A673 (cell line): ENCODE measurements at regions not wholly inside any gene's neighbourhood (a gene's known extent, or its start where the extent isn't known, plus 50 kb on each side); places are given as distances from the start of the nearest gene placed in this dataset.

Experiments used
- BruUV-seq: library from RNA; stranded (reverse); fragments of 400-500 nt; replicated peaks from 2 replicates; lab custom pipeline; 2021; lab: Mats Ljungman, UMichigan
- CTCF ChIA-PET: fragments of 300-600 bp; sonication (Branson Sonifier 250); formaldehyde crosslinking; loops from one replicate; lab custom pipeline; 2022; ENCODE audit warnings: antibody characterized with exemption; lab: Charles Lee
- POLR2A ChIA-PET: fragments of 300-600 bp; sonication (Branson Sonifier 250); formaldehyde crosslinking; loops from one replicate; lab custom pipeline; 2022; ENCODE audit warnings: antibody characterized with exemption; ENCODE audit not compliant: low non-redundant PET; lab: Charles Lee
- DNase-seq: peaks from one replicate; pipeline ENCODE4 v3.0.0-alpha.2; 2015; ENCODE audit warnings: low spot score
- H3K27ac ChIP-seq: fragments of 200-600 bp; sonication (generic); 2 replicates; pipeline ENCODE4 v1.5.1; 2016; ENCODE audit warnings: mixed run types, low read depth, mild to moderate bottlenecking, mixed read lengths, antibody characterized with exemption, low read length; ENCODE audit not compliant: poor library complexity, severe bottlenecking
- H3K27me3 ChIP-seq: fragments of 200-600 bp; sonication (generic); replicated peaks from 2 replicates; pipeline ENCODE4 v1.6.1; 2017; ENCODE audit warnings: mixed run types, low read depth, mild to moderate bottlenecking, mixed read lengths, antibody characterized with exemption, low read length; ENCODE audit not compliant: insufficient read depth, poor library complexity
- H3K36me3 ChIP-seq: fragments of 200-600 bp; sonication (generic); 2 replicates; pipeline ENCODE4 v1.6.1; 2016; ENCODE audit warnings: mixed run types, mild to moderate bottlenecking, mixed read lengths, antibody characterized with exemption, low read length; ENCODE audit not compliant: insufficient read depth, poor library complexity, severe bottlenecking
- H3K4me1 ChIP-seq: fragments of 200-600 bp; sonication (generic); 2 replicates; pipeline ENCODE4 v1.6.1; 2017; ENCODE audit warnings: mixed run types, mild to moderate bottlenecking, mixed read lengths, antibody characterized with exemption, low read length; ENCODE audit not compliant: insufficient read depth, poor library complexity, severe bottlenecking
- H3K4me3 ChIP-seq: fragments of 200-600 bp; sonication (generic); 2 replicates; pipeline ENCODE4 v1.5.1; 2016; ENCODE audit warnings: low read depth, mixed run types, mild to moderate bottlenecking, mixed read lengths, low read length; ENCODE audit not compliant: poor library complexity, severe bottlenecking
- H3K9me3 ChIP-seq: fragments of 200-600 bp; sonication (generic); 2 replicates; pipeline ENCODE4 v1.6.1; 2016; ENCODE audit warnings: mixed run types, low read depth, mild to moderate bottlenecking, mixed read lengths, antibody characterized with exemption, low read length; ENCODE audit not compliant: poor library complexity, severe bottlenecking
- CTCF ChIP-seq: fragments of 300-800, 200-600 bp; sonication (generic); conservative IDR thresholded peaks from 2 replicates; pipeline ENCODE4 v1.5.1; 2017; ENCODE audit warnings: low read depth, mild to moderate bottlenecking, antibody characterized with exemption, low read length, moderate library complexity, mixed read lengths
- EZH2 ChIP-seq: fragments of 200-600 bp; sonication (generic); IDR thresholded peaks from 2 replicates; pipeline ENCODE4 v1.6.1; 2017; ENCODE audit warnings: borderline replicate concordance, low read depth, mild to moderate bottlenecking, mixed read lengths, antibody characterized with exemption, low read length; ENCODE audit not compliant: poor library complexity, severe bottlenecking
- intact Hi-C: fragments of 100-400 bp; cut with micrococcal nuclease; formaldehyde crosslinking; loops from one replicate; pipeline ENCODE4 v1.10.0; 2022; ENCODE audit not compliant: unreplicated experiment

GRCh38 chr5:108472237-108472636 lies 90.3 kb upstream of the FBXL17 start:
- intact Hi-C loops = loop anchor here (10.0 kb wide), 1 partner anchor 207 kb away; no protein-coding TSS in a partner anchor
- peaks cover 2% of the 10 kb centered on the region for H3K9me3 ChIP-seq
- H3K27ac ChIP-seq = no peak overlapping the region
- CTCF ChIA-PET = no interaction called here
- TF ChIP-seq CTCF = no peak
- no peak for TF ChIP-seq EZH2
- H3K36me3 ChIP-seq = no peaks in the 10 kb centered on the region
- no TSS peak for BruUV-seq
- H3K27me3 ChIP-seq = no peaks in the 10 kb centered on the region
- no peak overlapping the region for H3K4me3 ChIP-seq
- H3K4me1 ChIP-seq = no peaks in the 10 kb centered on the region
- DNase-seq = no peak
- POLR2A ChIA-PET = no interaction called here

GRCh38 chr5:108467563-108467962 lies 85.7 kb upstream of the FBXL17 start:
- no peaks in the 10 kb centered on the region for H3K36me3 ChIP-seq
- no peak overlapping the region for H3K27ac ChIP-seq
- H3K4me1 ChIP-seq = no peaks in the 10 kb centered on the region
- H3K9me3 ChIP-seq = no peaks in the 10 kb centered on the region
- TF ChIP-seq EZH2 (no peak), CTCF (no peak)
- intact Hi-C loops = no loop called here
- ChIA-PET CTCF (no interaction called here), POLR2A (no interaction called here)
- no peaks in the 10 kb centered on the region for H3K27me3 ChIP-seq
- no peak for DNase-seq
- no TSS peak for BruUV-seq
- H3K4me3 ChIP-seq = no peak overlapping the region

- no peaks in the 10 kb centered on the region for H3K36me3 ChIP-seq
- ChIA-PET CTCF (no interaction called here), POLR2A (no interaction called here)
- TF ChIP-seq EZH2 (no peak), CTCF (no peak)
- no peaks in the 10 kb centered on the region for H3K4me1 ChIP-seq
- intact Hi-C loops = no loop called here
- H3K27ac ChIP-seq = no peak overlapping the region
- H3K27me3 ChIP-seq = no peaks in the 10 kb centered on the region
- DNase-seq = peak; percentile 12
- no TSS peak for BruUV-seq
- no peak overlapping the region for H3K4me3 ChIP-seq
- no peaks in the 10 kb centered on the region for H3K9me3 ChIP-seq
Measured at GRCh38 chr5:108461628-108462367, 79.9 kb upstream of the FBXL17 start.
